GM19238 (cell line): ENCODE measurements at regions not wholly inside any gene's neighbourhood (a gene's known extent, or its start where the extent isn't known, plus 50 kb on each side); places are given as distances from the start of the nearest gene placed in this dataset.

Experiments
- DNase-seq: peaks from one replicate; pipeline ENCODE4 v3.0.0; 2011; ENCODE audit warnings: low spot score; ENCODE audit not compliant: insufficient read length

- DNase-seq: no peak
Measured at GRCh38 chr2:66382091-66382490, 52.8 kb upstream of the MEIS1 start.

- no peak for DNase-seq
Measured at GRCh38 chr2:66379473-66379872, 55.5 kb upstream of the MEIS1 start.

GRCh38 chr2:66377832-66378231 is 57.1 kb upstream of the MEIS1 start:
- no peak for DNase-seq

GRCh38 chr2:66370824-66371223 is 64.1 kb upstream of the MEIS1 start:
- no peak for DNase-seq

- no peak for DNase-seq
Measured at GRCh38 chr2:66366619-66367018, 68.3 kb upstream of the MEIS1 start.

GRCh38 chr2:66364495-66365333 is 70.2 kb upstream of the MEIS1 start:
- no peak for DNase-seq

- no peak for DNase-seq
Measured at GRCh38 chr2:66362701-66363100, 72.2 kb upstream of the MEIS1 start.

GRCh38 chr2:66346231-66346664 is 88.7 kb upstream of the MEIS1 start:
- no peak for DNase-seq

- no peak for DNase-seq
Measured at GRCh38 chr2:66344087-66344663, 90.8 kb upstream of the MEIS1 start.

- DNase-seq: no peak
Measured at GRCh38 chr2:66343259-66343658, 91.7 kb upstream of the MEIS1 start.

- no peak for DNase-seq
Measured at GRCh38 chr2:66340521-66340920, 94.4 kb upstream of the MEIS1 start.

- no peak for DNase-seq
Measured at GRCh38 chr2:66334237-66335029, 100.5 kb upstream of the MEIS1 start.

- no peak for DNase-seq
Measured at GRCh38 chr2:66331176-66331575, 103.7 kb upstream of the MEIS1 start.

GRCh38 chr2:66329081-66329605 is 105.8 kb upstream of the MEIS1 start:
- DNase-seq: no peak

- no peak for DNase-seq
Measured at GRCh38 chr2:66327066-66327740, 107.7 kb upstream of the MEIS1 start.

- DNase-seq: no peak
Measured at GRCh38 chr2:66324909-66325528, 109.9 kb upstream of the MEIS1 start.

GRCh38 chr2:66324356-66324755 is 110.6 kb upstream of the MEIS1 start:
- DNase-seq: no peak

GRCh38 chr2:66323406-66323805 is 111.5 kb upstream of the MEIS1 start:
- no peak for DNase-seq

- no peak for DNase-seq
Measured at GRCh38 chr2:66322506-66323260, 112.2 kb upstream of the MEIS1 start.

- no peak for DNase-seq
Measured at GRCh38 chr2:66318009-66318561, 116.8 kb upstream of the MEIS1 start.
